Spleen (tissue), 11 donors: ENCODE measurements at regions not wholly inside any gene's neighbourhood (a gene's known extent, or its start where the extent isn't known, plus 50 kb on each side); places are given as distances from the start of the nearest gene placed in this dataset.

Experiments
- DNase-seq: peaks from one replicate; pipeline ENCODE4 v3.0.0-alpha.2; 2020
- H3K27ac ChIP-seq, 8 donors: fragments of 200-600 bp; sonication (generic) in 7 of 8; 1 replicate in 4 of 8; 2 replicates in 4 of 8; pipeline versions ENCODE4 v1.5.0 to v1.8.0; 2016 to 2021; ENCODE audit warnings: inconsistent platforms in 4 of 8, mild to moderate bottlenecking in 4 of 8, moderate library complexity in 1 of 8
- H3K27me3 ChIP-seq, 7 donors: fragments of 200-600 bp; sonication (generic) in 6 of 7; replicated peaks in 1 of 7; 1 replicate in 4 of 7; 2 replicates in 3 of 7; pipeline versions ENCODE4 v1.5.0 to v1.8.0; 2016 to 2021; ENCODE audit warnings: inconsistent platforms in 3 of 7, mild to moderate bottlenecking in 1 of 7
- H3K36me3 ChIP-seq, 6 donors: fragments of 200-600 bp; sonication (generic) in 5 of 6; 1 replicate in 4 of 6; 2 replicates in 2 of 6; pipeline versions ENCODE4 v1.5.0 to v1.8.0; 2016 to 2021; ENCODE audit warnings: inconsistent platforms in 2 of 6
- H3K4me1 ChIP-seq, 6 donors: fragments of 200-600 bp; sonication (generic) in 5 of 6; 1 replicate in 3 of 6; 2 replicates in 3 of 6; pipeline versions ENCODE4 v1.5.0 to v1.8.0; 2016 to 2021; ENCODE audit warnings: inconsistent platforms in 3 of 6
- H3K4me3 ChIP-seq, 8 donors: fragments of 200-600 bp; sonication (generic) in 7 of 8; 1 replicate in 4 of 8; 2 replicates in 4 of 8; pipeline versions ENCODE4 v1.5.0 to v1.8.0; 2016 to 2021; ENCODE audit warnings: inconsistent platforms in 4 of 8, mild to moderate bottlenecking in 4 of 8, moderate library complexity in 2 of 8
- H3K9me3 ChIP-seq, 8 donors: fragments of 200-600 bp; sonication (generic) in 7 of 8; 1 replicate in 4 of 8; 2 replicates in 4 of 8; pipeline versions ENCODE4 v1.5.0 to v1.8.0; 2016 to 2021; ENCODE audit warnings: inconsistent platforms in 4 of 8
- POLR2A ChIP-seq, 3 donors: fragments of 450-650 bp; IDR thresholded peaks; one replicate each; pipeline ENCODE4 v1.5.1; 2017; ENCODE audit warnings: antibody characterized with exemption in 3 of 3, mild to moderate bottlenecking in 1 of 3
- POLR2AphosphoS5 ChIP-seq, 3 donors: sonication (generic); formaldehyde crosslinking; IDR thresholded peaks; one replicate each; pipeline ENCODE4 v1.5.1; 2017; ENCODE audit warnings: antibody characterized with exemption in 3 of 3
- WGBS, 5 donors: extraction: QIAGEN DNeasy Blood & Tissue Kit in 3 of 5; methylation state at CpG; one replicate each; pipeline versions ENCODE4 v1.1.5 to v1.1.7; 2013 to 2018; 5-methylcytosine and 5-hydroxymethylcytosine counted together
- intact Hi-C: fragments of 100-400 bp; cut with DNase I; formaldehyde crosslinking; loops from one replicate; pipeline ENCODE4 v1.15.0; 2023; ENCODE audit warnings: low total_unique reads
- TF ChIP-seq, protein P1 (sequence below), 11 experiments: fragments of 200-600 bp in 7 of 11; fragments of 450-650 bp in 4 of 11; sonication (generic) in 4 of 11; IDR thresholded peaks in 8 of 11; conservative IDR thresholded peaks in 3 of 11; 1 replicate in 7 of 11; 2 replicates in 4 of 11; pipeline versions ENCODE4 v1.4.0 to v1.8.0; 2016 to 2021; ENCODE audit warnings: antibody characterized with exemption in 11 of 11, inconsistent platforms in 4 of 11, mild to moderate bottlenecking in 1 of 11
- donor health status: healthy with polysubstance abuse.
- donor health status: DM: no; HTN: no; CAD: no; lungs with moderate emphysema.
- donor health status: DM: no; HTN: no; CAD: no.
- donor health status: Bipolar disorder and iron deficiency.
- donor health status: healthy.
- donor health status: DM: no; HTN: no; CAD: no.
- donor health status: DM: yes; HTN: yes; CAD: no.

GRCh38 chr2:139617747-139618146, 837.6 kb upstream of the NXPH2 start:
- H3K4me3 ChIP-seq: no peak overlapping the region
- H3K4me1 ChIP-seq: no peaks in the 10 kb centered on the region
- no peak overlapping the region for H3K27ac ChIP-seq
- H3K36me3 ChIP-seq: no peaks in the 10 kb centered on the region
- intact Hi-C loops: no loop called here
- TF ChIP-seq, protein P1, sequence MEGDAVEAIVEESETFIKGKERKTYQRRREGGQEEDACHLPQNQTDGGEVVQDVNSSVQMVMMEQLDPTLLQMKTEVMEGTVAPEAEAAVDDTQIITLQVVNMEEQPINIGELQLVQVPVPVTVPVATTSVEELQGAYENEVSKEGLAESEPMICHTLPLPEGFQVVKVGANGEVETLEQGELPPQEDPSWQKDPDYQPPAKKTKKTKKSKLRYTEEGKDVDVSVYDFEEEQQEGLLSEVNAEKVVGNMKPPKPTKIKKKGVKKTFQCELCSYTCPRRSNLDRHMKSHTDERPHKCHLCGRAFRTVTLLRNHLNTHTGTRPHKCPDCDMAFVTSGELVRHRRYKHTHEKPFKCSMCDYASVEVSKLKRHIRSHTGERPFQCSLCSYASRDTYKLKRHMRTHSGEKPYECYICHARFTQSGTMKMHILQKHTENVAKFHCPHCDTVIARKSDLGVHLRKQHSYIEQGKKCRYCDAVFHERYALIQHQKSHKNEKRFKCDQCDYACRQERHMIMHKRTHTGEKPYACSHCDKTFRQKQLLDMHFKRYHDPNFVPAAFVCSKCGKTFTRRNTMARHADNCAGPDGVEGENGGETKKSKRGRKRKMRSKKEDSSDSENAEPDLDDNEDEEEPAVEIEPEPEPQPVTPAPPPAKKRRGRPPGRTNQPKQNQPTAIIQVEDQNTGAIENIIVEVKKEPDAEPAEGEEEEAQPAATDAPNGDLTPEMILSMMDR (IDR thresholded peaks at IDR 0.05 in 8 of 11, conservative IDR thresholded peaks at IDR 0.05 in 3 of 11): no peak
- TF ChIP-seq POLR2A (IDR thresholded peaks at IDR 0.05): no peak
- no peak for TF ChIP-seq POLR2AphosphoS5 (IDR thresholded peaks at IDR 0.05)
- no peaks in the 10 kb centered on the region for H3K27me3 ChIP-seq
- DNase-seq: no peak
- peaks cover 0 to 53% (median 34%) of the 10 kb centered on the region in 8 donors for H3K9me3 ChIP-seq

- no peaks in the 10 kb centered on the region for H3K4me1 ChIP-seq
- no peaks in the 10 kb centered on the region for H3K36me3 ChIP-seq
- no peak for DNase-seq
- 74 to 95% (median 92%) methylated on average over 3 of the region's 3 CpGs for WGBS, 5 donors
- peaks cover 0 to 44% (median 23%) of the 10 kb centered on the region in 8 donors for H3K9me3 ChIP-seq
- no peaks in the 10 kb centered on the region for H3K27me3 ChIP-seq
- intact Hi-C loops: no loop called here
- H3K27ac ChIP-seq: no peak overlapping the region
- H3K4me3 ChIP-seq: no peak overlapping the region
- TF ChIP-seq, protein P1 (IDR thresholded peaks at IDR 0.05 in 8 of 11, conservative IDR thresholded peaks at IDR 0.05 in 3 of 11): no peak
- TF ChIP-seq POLR2A (IDR thresholded peaks at IDR 0.05) (no peak), POLR2AphosphoS5 (IDR thresholded peaks at IDR 0.05) (no peak)
These were observed 833.1 kb upstream of the NXPH2 start for GRCh38 chr2:139613264-139613663.

DNA sequence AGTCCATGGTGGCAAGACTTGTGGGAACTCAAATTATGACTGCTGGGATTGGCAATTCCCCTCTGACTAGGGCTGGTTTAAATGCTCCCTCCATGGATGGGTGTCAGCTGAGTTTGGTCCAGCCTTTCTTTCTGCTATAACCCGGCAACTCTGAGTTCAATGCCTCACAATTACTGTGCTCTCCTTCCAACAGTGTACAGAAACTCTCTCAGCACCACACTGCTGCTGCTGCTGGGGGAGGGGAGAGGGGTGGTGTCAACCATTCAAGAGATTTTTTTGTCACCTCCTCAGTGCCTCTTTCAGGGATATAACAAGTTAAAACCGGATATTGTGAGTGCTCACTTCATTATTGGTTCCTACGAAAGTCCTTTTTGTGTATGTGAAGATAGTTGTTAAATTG, 830.3 kb upstream of the NXPH2 start:
- intact Hi-C loops: no loop called here
- WGBS, 5 donors: 44 to 78% (median 64%) methylated on average over 3 of the region's 3 CpGs

DNA sequence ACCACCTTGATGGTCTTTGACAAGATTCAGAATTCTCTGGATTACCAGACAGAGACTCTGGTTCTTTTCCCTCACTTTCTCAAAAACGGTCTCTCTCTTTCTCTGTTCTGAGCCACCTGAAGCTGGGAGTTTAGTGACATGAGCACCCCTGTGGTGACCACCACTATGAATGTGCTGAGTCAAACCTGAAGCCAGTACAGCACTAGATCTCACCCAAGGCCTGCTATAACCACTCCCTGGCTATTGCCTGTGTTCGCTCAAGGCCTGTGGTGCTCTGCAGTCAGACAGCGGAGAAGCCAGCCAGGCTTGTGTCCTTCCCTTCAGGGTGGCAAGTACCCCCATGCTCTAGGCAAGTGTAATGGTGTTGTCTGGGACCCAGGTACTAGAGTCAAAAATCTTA, 828.9 kb upstream of the NXPH2 start:
- peaks cover 0 to 46% (median 24%) of the 10 kb centered on the region in 8 donors for H3K9me3 ChIP-seq
- no peak for TF ChIP-seq POLR2A (IDR thresholded peaks at IDR 0.05)
- TF ChIP-seq, protein P1 (IDR thresholded peaks at IDR 0.05 in 8 of 11, conservative IDR thresholded peaks at IDR 0.05 in 3 of 11): no peak
- TF ChIP-seq POLR2AphosphoS5 (IDR thresholded peaks at IDR 0.05): no peak
- no peaks in the 10 kb centered on the region for H3K4me1 ChIP-seq
- WGBS, 5 donors: 54 to 100% (median 92%) methylated on average over 1 to 3 of the region's 3 CpGs
- H3K27ac ChIP-seq: no peak overlapping the region
- intact Hi-C loops: no loop called here
- H3K27me3 ChIP-seq: no peaks in the 10 kb centered on the region
- no peaks in the 10 kb centered on the region for H3K36me3 ChIP-seq
- DNase-seq: no peak
- no peak overlapping the region for H3K4me3 ChIP-seq

More for the DNA sequence above, 830.3 kb upstream of the NXPH2 start:
- no peak for DNase-seq
- no peaks in the 10 kb centered on the region for H3K36me3 ChIP-seq
- TF ChIP-seq, protein P1 (IDR thresholded peaks at IDR 0.05 in 8 of 11, conservative IDR thresholded peaks at IDR 0.05 in 3 of 11): no peak
- TF ChIP-seq POLR2A (IDR thresholded peaks at IDR 0.05) (no peak), POLR2AphosphoS5 (IDR thresholded peaks at IDR 0.05) (no peak)
- no peaks in the 10 kb centered on the region for H3K4me1 ChIP-seq
- peaks cover 0 to 46% (median 26%) of the 10 kb centered on the region in 8 donors for H3K9me3 ChIP-seq
- H3K27me3 ChIP-seq: no peaks in the 10 kb centered on the region
- no peak overlapping the region for H3K27ac ChIP-seq
- H3K4me3 ChIP-seq: no peak overlapping the region
